NCI-H128 (cell line): ENCODE measurements at regions not wholly inside any gene's neighbourhood (a gene's known extent, or its start where the extent isn't known, plus 50 kb on each side); places are given as distances from the start of the nearest gene placed in this dataset.
"Not testable (repeated sequence)": the region's sequence is repeated elsewhere in the genome, so short reads cannot be mapped to it uniquely, and the experiment has no call there.

Source experiments
- DNase-seq: peaks from one replicate; lab custom pipeline; 2025; ENCODE audit not compliant: unreplicated experiment; lab: John Stamatoyannopoulos, UW

DNA sequence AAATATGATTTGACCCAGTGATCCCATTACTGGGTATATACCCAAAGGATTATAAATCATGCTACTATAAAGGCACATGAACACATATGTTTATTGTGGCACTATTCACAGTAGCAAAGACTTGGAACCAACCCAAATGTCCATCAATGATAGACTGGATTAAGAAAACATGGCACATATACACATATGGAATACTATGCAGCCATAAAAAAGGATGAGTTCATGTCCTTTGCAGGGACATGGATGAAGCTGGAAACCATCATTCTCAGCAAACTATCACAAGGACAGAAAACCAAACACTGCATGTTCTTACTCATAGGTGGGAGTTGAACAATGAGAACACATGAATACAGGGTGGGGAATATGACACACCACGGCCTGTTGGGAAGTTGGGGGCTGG, 330.5 kb upstream of the HNRNPA3 start:
- not testable (repeated sequence) for DNase-seq

DNA sequence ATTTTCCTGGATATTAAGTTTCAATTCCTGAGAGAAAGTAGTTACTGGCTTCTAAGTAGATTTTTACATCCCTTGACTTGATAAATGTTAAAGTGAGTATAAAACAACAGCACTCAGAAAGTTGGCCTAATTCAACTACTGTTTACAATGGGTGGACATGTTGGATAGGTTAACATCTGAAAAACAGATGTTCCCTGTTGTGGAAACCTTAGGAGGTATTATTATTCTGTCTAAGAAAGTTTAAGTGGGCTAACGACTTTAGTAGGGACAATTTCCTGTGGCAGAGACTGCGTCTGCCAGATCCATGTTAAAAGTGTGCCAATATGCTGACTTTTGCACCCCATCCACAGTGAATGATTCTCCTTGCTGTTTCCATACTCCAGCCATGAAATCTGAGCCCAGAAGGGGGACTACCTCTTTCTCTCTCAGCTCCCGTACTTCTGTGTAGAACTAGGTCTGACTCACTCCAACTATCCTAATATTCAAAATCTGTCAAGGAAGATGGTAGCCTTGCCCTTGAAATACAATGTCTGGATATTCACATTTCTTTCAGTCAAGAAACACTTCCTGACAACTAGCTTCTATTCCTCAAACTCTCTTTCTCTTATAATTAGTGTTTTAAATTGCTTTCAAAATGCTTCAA, 327.5 kb upstream of the HNRNPA3 start:
- DNase-seq, result no peak

- DNase-seq, result no peak
Observed at GRCh38 chr2:176885661-176886060, 326.9 kb upstream of the HNRNPA3 start.

- no peak for DNase-seq
Observed at GRCh38 chr2:176891105-176891504, 321.5 kb upstream of the HNRNPA3 start.

DNA sequence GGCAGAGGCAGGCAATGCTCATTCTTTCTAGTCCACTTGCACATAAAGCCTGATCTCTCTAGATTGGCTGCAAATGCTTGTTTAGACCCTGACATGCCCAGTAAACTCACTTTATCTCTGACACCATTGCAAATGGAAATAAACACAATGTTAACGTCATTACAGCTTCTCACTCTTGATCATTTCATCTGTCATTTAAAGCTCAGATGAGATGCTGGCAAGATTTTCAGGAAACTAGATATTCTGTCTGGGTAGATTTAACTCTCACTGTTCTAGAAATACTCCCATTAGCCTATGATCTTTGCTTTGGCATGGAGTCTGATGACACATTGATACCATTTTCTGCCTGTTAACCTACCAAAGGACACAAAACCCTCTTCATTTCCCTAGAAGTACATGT, 320.7 kb upstream of the HNRNPA3 start:
- DNase-seq, result no peak

DNA sequence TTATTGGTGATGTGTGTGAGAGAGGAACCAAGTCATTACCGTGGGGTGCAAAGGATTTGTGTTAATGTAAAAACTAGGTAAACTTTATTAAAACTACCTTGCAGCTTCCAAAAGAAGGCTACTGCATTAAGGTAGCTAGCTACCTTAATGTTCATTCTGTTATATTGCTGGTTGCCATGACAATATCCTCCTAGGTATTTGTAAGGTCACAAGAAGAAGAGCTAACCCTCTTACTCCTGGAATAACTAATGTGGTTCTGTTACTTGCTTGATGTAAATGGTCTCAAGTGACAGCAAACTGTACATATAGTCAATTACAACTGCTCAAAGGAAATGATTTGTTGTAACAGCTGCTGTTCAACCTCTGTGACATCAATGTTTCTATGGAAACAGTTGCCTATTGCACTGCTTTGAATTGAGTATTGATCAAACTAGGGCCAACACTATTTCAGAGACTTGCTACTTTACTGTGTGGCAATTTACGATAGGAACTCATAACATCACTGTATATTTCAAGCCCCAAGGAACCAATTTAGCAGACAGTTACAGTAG, 319.8 kb upstream of the HNRNPA3 start:
- no peak for DNase-seq

DNA sequence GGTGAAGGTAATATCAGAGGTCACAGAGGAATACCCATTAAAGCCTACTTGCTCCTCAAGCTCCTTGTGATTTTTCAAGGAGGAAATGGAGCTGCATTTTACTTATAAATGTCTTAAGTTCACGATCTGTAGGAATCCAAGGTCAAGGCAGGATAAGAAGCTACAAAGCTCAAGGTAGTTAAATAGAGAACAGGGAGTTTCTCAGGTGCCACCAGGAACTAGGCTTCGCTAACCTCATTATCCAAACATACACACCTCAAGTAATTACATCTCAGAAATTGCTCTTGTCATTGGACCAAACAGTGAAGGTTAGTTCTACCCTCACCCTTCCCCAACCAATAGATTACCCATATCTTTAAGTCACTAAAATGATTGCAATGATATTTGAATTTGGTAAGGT, 317.4 kb upstream of the HNRNPA3 start:
- DNase-seq, result no peak

GRCh38 chr2:176902454-176902853, 310.1 kb upstream of the HNRNPA3 start:
- DNase-seq, result peak; percentile 14

DNA sequence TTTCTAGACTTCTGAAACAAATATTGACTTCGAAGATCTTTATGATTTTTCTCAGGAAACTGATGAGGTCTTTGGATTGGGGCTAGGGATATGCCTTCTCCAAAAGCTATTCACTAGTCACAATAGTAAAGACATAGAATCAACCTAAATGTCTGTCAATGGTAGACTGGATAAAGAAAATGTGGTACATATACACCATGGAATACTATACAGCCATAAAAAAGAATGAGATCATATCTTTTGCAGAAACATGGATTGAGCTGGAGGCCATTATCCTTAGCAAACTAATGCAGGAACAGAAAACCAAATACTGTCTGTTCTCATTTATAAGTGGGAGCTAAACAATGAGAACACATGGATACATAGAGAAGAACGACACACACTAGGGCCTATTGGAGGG, 308.5 kb upstream of the HNRNPA3 start:
- DNase-seq, result not testable (repeated sequence)

- no peak for DNase-seq
Observed at GRCh38 chr2:176907341-176907740, 305.3 kb upstream of the HNRNPA3 start.

GRCh38 chr2:176910828-176911227, 301.8 kb upstream of the HNRNPA3 start:
- no peak for DNase-seq

DNA sequence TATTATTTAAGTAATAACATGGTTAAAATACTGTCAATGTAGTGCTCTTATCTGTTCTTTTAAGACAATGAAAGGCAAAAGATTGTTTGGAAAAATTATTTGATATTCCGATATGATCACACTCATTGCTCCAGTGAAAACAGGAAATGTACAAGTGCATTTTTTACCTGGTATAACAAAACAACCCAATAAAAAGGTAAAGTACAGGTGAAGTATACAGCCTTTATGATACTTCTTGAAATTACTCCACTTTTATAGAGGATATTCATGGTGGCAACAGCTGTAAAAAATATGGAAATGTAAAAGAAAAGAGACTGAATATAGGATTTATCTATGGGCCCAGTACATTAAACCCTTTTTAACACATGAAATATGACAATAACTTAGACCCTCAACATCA, 298.6 kb upstream of the HNRNPA3 start:
- no peak for DNase-seq

- no peak for DNase-seq
Observed at GRCh38 chr2:176914371-176914770, 298.2 kb upstream of the HNRNPA3 start.

DNA sequence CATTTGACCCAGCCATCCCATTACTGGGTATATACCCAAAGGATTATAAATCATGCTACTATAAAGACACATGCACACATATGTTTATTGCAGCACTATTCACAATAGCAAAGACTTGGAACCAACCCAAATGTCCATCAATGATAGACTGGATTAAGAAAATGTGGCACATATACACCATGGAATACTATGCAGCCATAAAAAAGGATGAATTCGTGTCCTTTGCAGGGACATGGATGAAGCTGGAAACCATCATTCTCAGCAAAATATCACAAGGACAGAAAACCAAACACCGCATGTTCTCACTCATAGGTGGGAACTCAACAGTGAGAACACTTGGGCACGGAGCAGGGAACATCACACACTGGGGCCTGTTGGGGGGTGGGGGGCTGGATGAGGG, 290.0 kb upstream of the HNRNPA3 start:
- DNase-seq, result not testable (repeated sequence)

DNA sequence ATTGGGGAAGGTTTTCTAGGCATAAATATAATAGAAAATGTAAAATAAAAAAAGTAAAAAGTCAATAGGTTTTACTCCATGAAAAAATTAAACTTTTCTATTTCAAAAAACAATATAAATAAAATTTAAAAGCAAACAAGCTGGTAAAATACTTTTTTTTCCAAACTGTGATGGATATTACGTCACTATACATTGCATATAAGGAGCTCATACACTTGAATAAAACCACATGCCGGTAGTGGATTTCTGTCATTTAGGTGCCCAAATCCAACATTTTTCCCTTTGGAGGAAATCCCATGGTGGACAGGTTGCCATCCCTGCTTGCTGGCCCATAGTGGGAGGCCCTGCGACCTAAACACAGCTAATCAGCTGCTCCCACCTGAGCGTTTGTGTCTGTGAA, 289.4 kb upstream of the HNRNPA3 start:
- DNase-seq, result no peak

- DNase-seq, result no peak
Observed at GRCh38 chr2:176924909-176925534, 287.6 kb upstream of the HNRNPA3 start.

GRCh38 chr2:176926453-176926852, 286.1 kb upstream of the HNRNPA3 start:
- no peak for DNase-seq

DNA sequence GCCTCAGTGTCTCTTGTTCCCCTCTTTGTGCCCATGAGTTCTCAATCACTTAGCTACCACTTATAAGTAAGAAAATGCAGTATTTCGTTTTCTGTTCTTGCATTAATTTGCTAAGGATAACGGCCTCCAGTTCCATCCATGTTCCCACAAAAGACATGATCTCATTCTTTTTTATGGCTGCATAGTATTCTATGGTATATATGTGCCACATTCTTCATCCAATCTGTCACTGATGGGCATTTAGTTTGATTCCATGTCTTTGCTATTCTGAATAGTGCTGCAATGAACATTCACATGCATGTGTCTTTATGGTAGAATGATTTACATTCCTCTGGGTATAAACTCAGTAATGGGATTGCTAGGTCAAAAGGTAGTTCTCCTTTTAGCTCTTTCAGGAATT, 283.2 kb upstream of the HNRNPA3 start:
- not testable (repeated sequence) for DNase-seq

DNA sequence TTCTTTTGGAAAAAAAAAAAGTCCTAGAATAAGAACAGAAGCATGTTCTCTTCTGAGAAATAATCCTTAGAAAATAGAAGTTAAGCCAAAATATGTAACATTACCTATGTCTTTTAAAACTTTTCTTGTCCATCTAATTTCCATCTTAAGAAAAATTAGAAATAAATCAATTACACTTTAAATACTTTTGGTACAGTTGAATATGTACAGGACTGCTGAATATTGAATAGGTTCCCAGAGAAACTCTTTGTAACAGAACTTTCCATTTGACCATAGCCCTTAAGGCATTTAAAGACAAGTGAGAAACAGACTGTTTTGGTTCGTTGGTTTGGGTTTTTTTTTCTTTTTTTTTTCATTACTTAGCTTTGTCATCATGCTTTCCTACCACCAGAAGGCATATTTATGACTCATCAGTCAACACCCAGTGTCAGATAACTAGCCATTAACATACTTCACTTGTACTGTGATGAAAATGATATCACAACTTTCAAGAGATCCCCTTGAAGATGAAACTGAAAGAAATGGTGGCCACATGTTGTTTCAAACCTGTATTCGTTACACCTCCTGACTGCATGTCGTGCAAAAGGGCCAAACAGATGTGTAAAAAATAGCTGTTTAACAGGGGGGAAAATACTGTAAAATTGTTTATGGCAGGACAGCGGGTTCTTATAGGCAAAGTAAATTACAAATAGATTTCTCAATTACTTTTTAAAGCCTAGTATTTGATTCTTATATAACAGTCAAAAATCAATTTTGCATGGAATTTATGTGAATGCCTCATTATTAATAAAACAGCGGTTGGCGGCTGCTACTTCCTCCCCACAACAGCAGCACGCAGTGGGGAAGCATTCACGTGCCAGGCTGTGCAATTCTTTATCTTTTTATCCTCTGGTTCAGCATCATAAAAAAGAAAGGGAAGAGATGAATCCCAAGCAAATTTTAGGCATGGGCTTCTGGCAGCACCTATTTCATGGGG, 280.7 kb upstream of the HNRNPA3 start:
- no peak for DNase-seq

GRCh38 chr2:176934131-176934530, 278.5 kb upstream of the HNRNPA3 start:
- DNase-seq, result no peak

DNA sequence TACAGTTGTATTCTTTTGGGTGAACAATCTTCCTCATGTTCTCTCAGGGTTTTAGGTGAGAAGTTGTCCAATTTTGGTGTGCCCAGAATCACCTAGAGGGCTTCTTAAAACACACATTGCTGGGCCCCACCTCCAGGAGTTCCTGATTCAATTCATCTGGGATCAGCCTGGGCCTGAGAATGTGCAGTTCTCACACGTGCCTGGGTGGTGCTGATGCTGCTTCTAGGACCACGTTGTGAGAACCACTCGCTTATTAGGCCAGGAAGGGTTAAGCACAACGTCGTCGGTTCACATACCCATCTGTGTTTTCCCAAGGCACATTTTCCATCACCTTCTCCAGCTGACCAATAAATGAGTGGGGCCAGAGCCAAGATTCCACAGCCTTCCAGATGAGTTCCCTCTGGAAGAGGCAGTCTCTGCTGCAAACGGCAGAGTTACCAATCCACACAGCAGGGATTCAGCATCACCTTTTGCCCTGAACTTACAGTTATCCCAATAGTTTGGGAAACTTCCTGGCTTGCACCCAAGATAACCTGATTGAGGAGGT, 277.7 kb upstream of the HNRNPA3 start:
- DNase-seq, result no peak
